GM13977 (cell line): ENCODE measurements at regions not wholly inside any gene's neighbourhood (a gene's known extent, or its start where the extent isn't known, plus 50 kb on each side); places are given as distances from the start of the nearest gene placed in this dataset.
A peak's percentile ranks its signal among the peaks of the same experiment; 100 is the strongest.
"Not testable (repeated sequence)": the region's sequence is repeated elsewhere in the genome, so short reads cannot be mapped to it uniquely, and the experiment has no call there.

Experiments used
- DNase-seq: peaks from one replicate; pipeline ENCODE4 v3.0.0; 2012; ENCODE audit warnings: low spot score
- in situ Hi-C: fragments of 300-500 bp; cut with MboI; formaldehyde crosslinking; loops from one replicate; pipeline ENCODE4 v1.12.0; 2022; ENCODE audit warnings: low sequenced_read_pairs, low pct_unique_long_range_greater_than_20kb, mixed read lengths, inconsistent platforms; ENCODE audit not compliant: unreplicated experiment
- TF ChIP-seq, protein P1 (sequence below): IDR thresholded peaks from 2 replicates; pipeline ENCODE4 v1.5.1; 2012; ENCODE audit warnings: mild to moderate bottlenecking, control low read depth; ENCODE audit not compliant: insufficient read depth; ENCODE audit errors: extremely low read depth, missing control alignments

DNA sequence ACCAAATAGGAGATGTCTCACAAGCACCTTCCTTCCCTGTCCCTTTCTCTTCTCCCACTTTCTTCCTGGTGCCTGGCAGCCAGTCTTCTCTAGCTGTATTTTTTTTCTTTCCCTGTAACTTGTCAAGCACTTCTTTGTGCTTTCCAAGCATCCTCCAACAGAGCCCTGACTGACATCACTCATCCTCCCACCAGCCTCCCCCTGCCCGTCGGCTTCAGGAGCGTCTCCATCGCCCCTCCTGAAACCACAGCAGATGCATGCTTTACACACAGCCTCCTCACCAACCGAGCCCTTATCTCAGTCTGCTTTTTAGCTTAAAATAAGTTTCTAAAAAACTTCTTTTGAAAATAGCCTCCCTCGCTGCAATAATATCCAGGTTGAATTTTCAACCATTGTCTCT is 268.7 kb upstream of the CDH5 start:
- in situ Hi-C loops = no loop called here
- TF ChIP-seq, protein P1, sequence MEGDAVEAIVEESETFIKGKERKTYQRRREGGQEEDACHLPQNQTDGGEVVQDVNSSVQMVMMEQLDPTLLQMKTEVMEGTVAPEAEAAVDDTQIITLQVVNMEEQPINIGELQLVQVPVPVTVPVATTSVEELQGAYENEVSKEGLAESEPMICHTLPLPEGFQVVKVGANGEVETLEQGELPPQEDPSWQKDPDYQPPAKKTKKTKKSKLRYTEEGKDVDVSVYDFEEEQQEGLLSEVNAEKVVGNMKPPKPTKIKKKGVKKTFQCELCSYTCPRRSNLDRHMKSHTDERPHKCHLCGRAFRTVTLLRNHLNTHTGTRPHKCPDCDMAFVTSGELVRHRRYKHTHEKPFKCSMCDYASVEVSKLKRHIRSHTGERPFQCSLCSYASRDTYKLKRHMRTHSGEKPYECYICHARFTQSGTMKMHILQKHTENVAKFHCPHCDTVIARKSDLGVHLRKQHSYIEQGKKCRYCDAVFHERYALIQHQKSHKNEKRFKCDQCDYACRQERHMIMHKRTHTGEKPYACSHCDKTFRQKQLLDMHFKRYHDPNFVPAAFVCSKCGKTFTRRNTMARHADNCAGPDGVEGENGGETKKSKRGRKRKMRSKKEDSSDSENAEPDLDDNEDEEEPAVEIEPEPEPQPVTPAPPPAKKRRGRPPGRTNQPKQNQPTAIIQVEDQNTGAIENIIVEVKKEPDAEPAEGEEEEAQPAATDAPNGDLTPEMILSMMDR = no peak
- DNase-seq = no peak

DNA sequence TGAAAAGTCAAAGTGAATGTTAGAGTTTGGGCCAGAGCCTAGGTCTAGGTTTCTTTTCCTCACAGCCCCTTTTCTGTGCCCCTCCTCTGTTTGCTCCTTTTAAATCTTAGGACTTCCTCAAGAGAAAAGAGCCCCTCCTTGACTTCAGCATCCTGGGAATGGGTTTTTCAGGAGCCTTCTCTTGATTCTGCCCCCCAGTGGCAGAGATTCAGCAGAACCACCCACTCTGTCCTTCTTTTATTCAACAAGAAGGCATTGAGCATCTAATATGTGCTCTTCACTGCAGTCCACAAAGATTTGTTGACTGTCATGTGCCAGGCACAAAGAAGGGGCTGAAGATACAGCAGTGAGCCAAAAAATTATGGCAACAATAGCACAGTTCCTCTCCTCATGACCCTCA is 270.8 kb upstream of the CDH5 start:
- DNase-seq = no peak
- in situ Hi-C loops = no loop called here
- TF ChIP-seq, protein P1 = peak; percentile 13

DNA sequence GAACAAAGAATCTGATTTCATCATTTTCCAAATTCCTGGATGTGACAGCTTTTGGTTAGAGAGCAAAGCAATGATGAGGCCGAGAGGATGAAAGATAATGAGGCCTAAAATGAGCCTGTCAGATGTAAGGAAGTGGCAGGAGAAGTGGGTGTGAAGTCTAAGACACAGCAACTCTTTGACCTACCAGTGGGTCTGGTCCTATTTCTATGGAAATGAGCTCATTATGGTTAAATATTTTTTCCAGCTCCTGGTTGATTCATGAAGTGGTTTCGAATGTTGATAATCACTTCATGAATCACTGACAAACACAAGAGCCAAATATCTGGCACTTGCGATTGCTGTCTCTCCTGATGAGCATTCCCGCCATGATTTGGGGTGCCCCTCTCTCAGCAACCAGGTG is 273.3 kb upstream of the CDH5 start:
- TF ChIP-seq, protein P1 = no peak
- DNase-seq = no peak
- in situ Hi-C loops = no loop called here

DNA sequence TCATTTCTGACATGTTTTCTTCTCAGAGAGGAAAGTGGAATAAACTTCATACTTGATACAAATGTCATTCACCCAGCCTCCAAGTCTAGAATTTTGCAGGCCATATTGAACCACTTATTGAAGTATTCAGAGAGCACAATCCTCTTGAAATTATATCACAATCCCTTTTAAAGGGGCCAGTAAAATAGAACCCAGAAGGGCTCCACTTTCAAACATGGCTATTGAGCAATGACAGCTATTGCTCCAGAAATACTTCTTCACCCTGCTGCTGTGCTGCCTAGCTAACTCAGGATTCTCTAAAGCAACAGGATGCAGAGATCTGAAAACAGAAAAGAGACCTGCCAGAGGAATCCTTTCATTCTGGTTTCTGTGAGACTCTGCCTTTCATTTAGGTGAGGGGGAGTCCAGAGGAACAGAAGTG is 275.0 kb upstream of the CDH5 start:
- in situ Hi-C loops = no loop called here
- DNase-seq = no peak
- TF ChIP-seq, protein P1 = no peak

DNA sequence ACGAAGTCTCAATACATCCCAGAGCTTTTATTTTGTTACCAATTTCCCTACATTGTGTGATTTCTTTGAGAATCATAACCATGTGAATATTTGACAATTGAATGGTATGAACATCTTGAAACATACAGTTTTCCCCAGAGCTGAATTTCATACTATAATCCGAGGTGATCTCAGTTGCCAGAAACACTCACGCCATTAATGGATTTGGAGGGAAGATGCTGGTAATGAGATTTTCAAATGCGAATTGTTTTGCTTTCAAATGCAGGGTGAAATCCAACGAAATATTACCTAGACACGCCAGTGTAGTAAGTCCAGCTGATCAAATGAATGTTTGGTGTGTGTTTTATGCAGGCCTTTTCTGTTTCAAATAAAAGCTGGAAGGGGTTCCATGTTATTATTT is 277.8 kb upstream of the CDH5 start:
- no peak for DNase-seq
- in situ Hi-C loops = no loop called here
- TF ChIP-seq, protein P1 = no peak

DNA sequence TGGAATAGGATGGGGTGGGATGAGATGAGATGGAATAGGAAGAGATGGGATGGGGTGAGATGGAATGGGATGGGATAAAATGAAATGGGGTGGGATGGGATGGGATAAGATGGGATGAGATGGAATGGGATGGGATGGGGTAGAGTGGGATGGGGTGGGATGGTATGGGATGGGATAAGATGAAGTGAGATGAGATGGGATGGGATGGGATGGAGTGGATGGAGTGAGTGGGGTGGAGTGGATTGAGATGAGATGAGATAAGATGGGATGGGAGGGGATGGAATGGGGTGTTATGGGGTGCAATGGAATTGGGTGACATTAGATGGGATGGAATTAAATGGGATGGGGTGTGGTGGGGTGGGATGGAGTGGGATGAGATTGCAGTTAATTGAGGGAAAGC is 279.2 kb upstream of the CDH5 start:
- TF ChIP-seq, protein P1 = no peak
- in situ Hi-C loops = no loop called here
- no peak for DNase-seq

DNA sequence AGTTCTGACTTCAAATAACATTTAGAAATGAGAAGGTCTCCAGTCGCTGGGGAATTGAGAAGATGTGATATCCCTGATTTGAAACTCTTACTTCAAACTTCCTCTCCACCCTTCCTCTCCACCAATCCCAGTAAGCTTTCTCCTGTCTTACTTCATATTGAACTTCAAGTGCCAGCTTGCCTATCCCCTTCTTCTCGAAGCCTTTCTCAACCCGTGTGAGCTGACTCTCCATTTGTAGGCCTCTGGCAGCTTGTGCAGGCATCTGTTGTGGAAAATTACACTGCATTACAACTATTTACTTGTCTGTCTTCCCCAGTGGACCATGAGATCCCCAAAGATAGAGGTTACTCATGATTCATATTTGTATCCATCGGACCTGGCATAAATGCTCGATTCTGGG is 280.8 kb upstream of the CDH5 start:
- TF ChIP-seq, protein P1 = no peak
- in situ Hi-C loops = no loop called here
- no peak for DNase-seq

DNA sequence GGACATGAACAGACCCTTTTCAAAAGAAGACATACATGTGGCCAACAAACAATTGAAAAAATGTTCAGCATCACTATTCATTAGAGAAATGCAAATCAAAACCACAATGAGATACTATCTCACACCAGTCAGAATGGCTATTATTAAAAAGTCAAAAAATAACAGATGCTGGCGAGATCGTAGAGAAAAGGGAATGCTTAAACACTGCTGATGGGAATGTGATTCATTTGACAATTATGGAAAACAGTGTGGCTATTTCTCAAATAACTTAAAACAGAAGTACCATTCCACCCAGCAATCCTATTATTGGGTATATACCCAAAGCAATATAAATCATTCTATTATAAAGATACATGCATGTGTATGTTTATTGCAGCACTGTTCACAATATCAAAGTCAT is 281.8 kb upstream of the CDH5 start:
- DNase-seq, in situ Hi-C loops: not testable (repeated sequence)
